ENCODE measurements at regions not wholly inside any gene's neighbourhood (a gene's known extent, or its start where the extent isn't known, plus 50 kb on each side); places are given as distances from the start of the nearest gene placed in this dataset.

DNA sequence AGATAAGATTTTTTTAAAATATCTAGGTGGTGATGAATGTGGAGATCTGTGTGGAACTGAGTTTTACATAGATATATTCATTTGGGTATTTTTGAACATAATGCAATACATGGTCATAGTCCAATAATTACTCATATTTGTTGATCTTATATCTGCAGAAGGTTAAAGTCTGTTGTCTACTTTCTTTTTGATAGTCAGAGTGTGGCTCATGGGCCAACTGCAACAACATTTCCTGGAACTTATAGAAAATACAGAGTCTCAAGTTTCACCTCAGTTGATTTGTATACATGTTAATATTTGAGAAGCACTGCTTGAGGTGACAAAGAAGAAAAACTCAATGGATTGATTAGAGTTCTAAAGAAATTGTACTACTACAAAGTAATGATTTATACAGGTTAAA lies 408.4 kb downstream of the ARAP2 start:
- no peaks in the 10 kb centered on the region for H3K36me3 ChIP-seq (ENCODE audit: control insufficient read depth, insufficient read depth, low read length)
- no peak overlapping the region for H2AFZ ChIP-seq (ENCODE audit: low read length)
- no peak for DNase-seq (ENCODE audit: low read depth in 2 of 2)
- H3K9ac ChIP-seq (ENCODE audit: insufficient read depth, low read length) = no peak overlapping the region
- H3K4me2 ChIP-seq (ENCODE audit: extremely low read depth, insufficient read depth, low read length) = no peak overlapping the region
- H3K4me1 ChIP-seq (ENCODE audit: control insufficient read depth, extremely low read depth, insufficient read depth, low read length) = no peaks in the 10 kb centered on the region
- H3K27ac ChIP-seq (ENCODE audit: insufficient read depth, low read length) = no peak overlapping the region
- H3K4me3 ChIP-seq (replicated peaks in 1 of 4; ENCODE audit: control extremely low read depth in 1 of 4, insufficient read depth in 1 of 4, low read depth in 3 of 4, low read length in 4 of 4) = no peak overlapping the region
- TF ChIP-seq EZH2 (IDR thresholded peaks at IDR 0.05; ENCODE audit: low read length, missing control alignments) (no peak), CTCF (conservative IDR thresholded peaks at IDR 0.05 in 1 of 2, IDR thresholded peaks at IDR 0.05 in 1 of 2; ENCODE audit: low read depth in 1 of 2, low read length in 2 of 2) (no peak)
- no peaks in the 10 kb centered on the region for H3K27me3 ChIP-seq (ENCODE audit: control insufficient read depth, insufficient read depth, low read length)
- no peaks in the 10 kb centered on the region for H3K79me2 ChIP-seq (ENCODE audit: control insufficient read depth, insufficient read depth, low read length)
- no peaks in the 10 kb centered on the region for H4K20me1 ChIP-seq (ENCODE audit: control insufficient read depth, extremely low read depth, insufficient read depth, low read length)
- H3K9me3 ChIP-seq (ENCODE audit: control insufficient read depth, insufficient read depth, low read depth, low read length) = no peaks in the 10 kb centered on the region

- Histone ChIP-seq H3K79me2 (ENCODE audit: control insufficient read depth, insufficient read depth, low read length) (no peaks in the 10 kb centered on the region), H3K36me3 (ENCODE audit: control insufficient read depth, insufficient read depth, low read length) (no peaks in the 10 kb centered on the region), H4K20me1 (ENCODE audit: control insufficient read depth, extremely low read depth, insufficient read depth, low read length) (no peaks in the 10 kb centered on the region), H2AFZ (ENCODE audit: low read length) (no peak overlapping the region), H3K9me3 (ENCODE audit: control insufficient read depth, insufficient read depth, low read depth, low read length) (no peaks in the 10 kb centered on the region), H3K4me1 (ENCODE audit: control insufficient read depth, extremely low read depth, insufficient read depth, low read length) (no peaks in the 10 kb centered on the region), H3K4me2 (ENCODE audit: extremely low read depth, insufficient read depth, low read length) (no peak overlapping the region), H3K27ac (ENCODE audit: insufficient read depth, low read length) (no peak overlapping the region), H3K4me3 (replicated peaks in 1 of 4; ENCODE audit: control extremely low read depth in 1 of 4, insufficient read depth in 1 of 4, low read depth in 3 of 4, low read length in 4 of 4) (no peak overlapping the region), H3K9ac (ENCODE audit: insufficient read depth, low read length) (no peak overlapping the region), H3K27me3 (ENCODE audit: control insufficient read depth, insufficient read depth, low read length) (no peaks in the 10 kb centered on the region)
- no peak for DNase-seq (ENCODE audit: low read depth in 2 of 2)
- no peak for TF ChIP-seq EZH2 (IDR thresholded peaks at IDR 0.05; ENCODE audit: low read length, missing control alignments)
- TF ChIP-seq CTCF (conservative IDR thresholded peaks at IDR 0.05 in 1 of 2, IDR thresholded peaks at IDR 0.05 in 1 of 2; ENCODE audit: low read depth in 1 of 2, low read length in 2 of 2) = no peak
Observed at GRCh38 chr4:35836596-35836995, 407.7 kb downstream of the ARAP2 start.

DNA sequence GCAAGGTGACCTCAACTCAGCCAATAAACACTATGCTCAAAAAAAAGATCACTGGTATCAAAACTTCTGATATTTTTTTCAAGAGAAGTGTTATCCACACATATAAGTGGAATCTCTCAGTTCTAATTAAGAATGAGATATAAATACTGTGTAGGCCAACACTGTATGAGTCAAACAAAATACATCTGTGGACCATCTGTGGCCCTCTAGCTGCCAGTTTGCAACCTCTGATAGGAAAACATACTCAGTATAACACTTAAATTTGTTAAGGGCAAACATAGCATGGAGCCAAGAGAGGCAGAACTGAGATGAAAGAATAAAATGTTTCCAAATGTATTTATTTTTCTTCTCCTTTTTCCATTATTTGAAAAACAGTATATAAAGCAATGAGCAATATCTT lies 377.3 kb downstream of the ARAP2 start:
- no peak overlapping the region for H3K9ac ChIP-seq (ENCODE audit: insufficient read depth, low read length)
- DNase-seq (ENCODE audit: low read depth in 2 of 2) = no peak
- H3K27ac ChIP-seq (ENCODE audit: insufficient read depth, low read length) = no peak overlapping the region
- H3K4me1 ChIP-seq (ENCODE audit: control insufficient read depth, extremely low read depth, insufficient read depth, low read length) = no peaks in the 10 kb centered on the region
- H4K20me1 ChIP-seq (ENCODE audit: control insufficient read depth, extremely low read depth, insufficient read depth, low read length) = no peaks in the 10 kb centered on the region
- TF ChIP-seq CTCF (conservative IDR thresholded peaks at IDR 0.05 in 1 of 2, IDR thresholded peaks at IDR 0.05 in 1 of 2; ENCODE audit: low read depth in 1 of 2, low read length in 2 of 2) (no peak), EZH2 (IDR thresholded peaks at IDR 0.05; ENCODE audit: low read length, missing control alignments) (no peak)
- H3K36me3 ChIP-seq (ENCODE audit: control insufficient read depth, insufficient read depth, low read length) = no peaks in the 10 kb centered on the region
- no peaks in the 10 kb centered on the region for H3K79me2 ChIP-seq (ENCODE audit: control insufficient read depth, insufficient read depth, low read length)
- no peaks in the 10 kb centered on the region for H3K27me3 ChIP-seq (ENCODE audit: control insufficient read depth, insufficient read depth, low read length)
- no peak overlapping the region for H3K4me2 ChIP-seq (ENCODE audit: extremely low read depth, insufficient read depth, low read length)
- no peak overlapping the region for H2AFZ ChIP-seq (ENCODE audit: low read length)
- H3K4me3 ChIP-seq (replicated peaks in 1 of 4; ENCODE audit: control extremely low read depth in 1 of 4, insufficient read depth in 1 of 4, low read depth in 3 of 4, low read length in 4 of 4) = no peak overlapping the region
- no peaks in the 10 kb centered on the region for H3K9me3 ChIP-seq (ENCODE audit: control insufficient read depth, insufficient read depth, low read depth, low read length)

All from fibroblast of lung (primary cell).